ENCODE measurements at regions not wholly inside any gene's neighbourhood (a gene's known extent, or its start where the extent isn't known, plus 50 kb on each side); places are given as distances from the start of the nearest gene placed in this dataset.
A peak's percentile ranks its signal among the peaks of the same experiment; 100 is the strongest.

DNA sequence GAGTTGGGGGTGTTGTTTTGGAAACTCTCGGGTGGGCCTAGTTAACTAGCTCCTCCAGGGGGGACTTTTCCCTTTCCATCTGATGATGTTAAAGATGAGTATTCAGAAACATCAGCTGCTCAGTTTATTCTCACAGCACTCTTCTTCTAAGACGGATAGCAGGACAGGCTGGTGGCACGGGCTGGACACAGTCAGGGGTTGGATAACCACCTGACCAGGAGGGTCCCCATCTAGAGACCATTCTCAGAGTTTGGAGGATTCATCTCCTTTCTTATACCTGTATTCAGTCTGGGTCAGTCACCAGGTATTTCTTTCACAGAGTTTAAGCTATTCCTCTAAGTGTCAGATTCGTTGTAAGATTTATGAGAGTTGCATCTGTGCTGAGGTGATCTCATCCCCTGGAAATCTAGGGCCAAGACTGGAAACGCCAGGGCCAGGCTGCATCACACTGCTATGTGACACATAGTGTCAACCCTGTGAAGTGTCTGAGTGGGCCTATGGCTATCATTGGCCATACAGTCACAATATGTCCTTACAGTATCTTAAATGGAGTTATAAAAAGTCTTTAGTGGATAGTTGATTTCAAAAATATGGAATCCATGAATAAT, 111.7 kb downstream of the FAM50B start:
- FAIRE-seq (no peak), DNase-seq (no peak)
- Histone ChIP-seq H3K27me3 (ENCODE audit: control insufficient read depth, insufficient read depth, low read length) (no peaks in the 10 kb centered on the region), H3K9ac (ENCODE audit: low read length in 3 of 3) (no peak overlapping the region), H3K27ac (ENCODE audit: low read depth in 2 of 2, low read length in 2 of 2) (no peak overlapping the region), H3K9me3 (ENCODE audit: control insufficient read depth in 2 of 3, insufficient read depth in 1 of 3, low read length in 3 of 3) (no peaks in the 10 kb centered on the region), H3K4me1 (ENCODE audit: control insufficient read depth in 2 of 3, insufficient read depth in 2 of 3, low read depth in 1 of 3, low read length in 3 of 3) (no peaks in the 10 kb centered on the region), H3K4me3 (ENCODE audit: low read length in 3 of 3) (no peak overlapping the region), H3K36me3 (ENCODE audit: control insufficient read depth in 2 of 3, insufficient read depth in 3 of 3, low read length in 3 of 3) (no peaks in the 10 kb centered on the region)
- TF ChIP-seq, protein P1, sequence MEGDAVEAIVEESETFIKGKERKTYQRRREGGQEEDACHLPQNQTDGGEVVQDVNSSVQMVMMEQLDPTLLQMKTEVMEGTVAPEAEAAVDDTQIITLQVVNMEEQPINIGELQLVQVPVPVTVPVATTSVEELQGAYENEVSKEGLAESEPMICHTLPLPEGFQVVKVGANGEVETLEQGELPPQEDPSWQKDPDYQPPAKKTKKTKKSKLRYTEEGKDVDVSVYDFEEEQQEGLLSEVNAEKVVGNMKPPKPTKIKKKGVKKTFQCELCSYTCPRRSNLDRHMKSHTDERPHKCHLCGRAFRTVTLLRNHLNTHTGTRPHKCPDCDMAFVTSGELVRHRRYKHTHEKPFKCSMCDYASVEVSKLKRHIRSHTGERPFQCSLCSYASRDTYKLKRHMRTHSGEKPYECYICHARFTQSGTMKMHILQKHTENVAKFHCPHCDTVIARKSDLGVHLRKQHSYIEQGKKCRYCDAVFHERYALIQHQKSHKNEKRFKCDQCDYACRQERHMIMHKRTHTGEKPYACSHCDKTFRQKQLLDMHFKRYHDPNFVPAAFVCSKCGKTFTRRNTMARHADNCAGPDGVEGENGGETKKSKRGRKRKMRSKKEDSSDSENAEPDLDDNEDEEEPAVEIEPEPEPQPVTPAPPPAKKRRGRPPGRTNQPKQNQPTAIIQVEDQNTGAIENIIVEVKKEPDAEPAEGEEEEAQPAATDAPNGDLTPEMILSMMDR (IDR thresholded peaks at IDR 0.05; ENCODE audit: borderline replicate concordance, extremely low read depth, insufficient read depth) = no peak
- intact Hi-C loops (cut with DNase I) = no loop called here

DNA sequence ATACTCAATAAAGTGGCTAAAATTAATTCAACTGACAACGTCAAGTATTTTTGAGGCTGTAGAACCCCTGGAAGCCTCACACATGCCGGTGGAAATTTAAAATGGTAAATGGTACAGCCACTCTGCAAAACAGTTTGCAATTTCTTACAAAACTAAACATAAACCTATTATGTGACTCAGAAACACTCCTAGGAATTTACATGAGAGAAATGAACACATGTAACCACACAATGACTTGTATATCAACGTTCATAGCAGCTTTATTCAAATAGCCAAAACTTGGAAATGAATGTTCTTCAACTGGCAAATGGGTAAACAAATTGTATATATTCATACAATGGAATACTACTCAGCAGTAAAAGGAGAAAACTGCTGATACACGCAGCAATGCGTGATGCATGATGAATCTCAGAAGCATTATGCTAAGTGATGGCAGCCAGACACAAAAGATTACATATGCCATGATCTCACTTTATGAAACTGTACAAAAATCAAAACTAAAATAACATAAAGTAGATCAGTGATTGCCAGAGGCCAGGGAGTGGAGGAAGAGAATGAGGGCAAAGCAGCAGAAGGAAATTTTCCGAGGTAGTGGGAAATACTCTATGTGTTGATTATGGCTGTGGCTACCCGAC, 112.5 kb downstream of the FAM50B start:
- TF ChIP-seq, protein P1 (IDR thresholded peaks at IDR 0.05; ENCODE audit: borderline replicate concordance, extremely low read depth, insufficient read depth) = no peak
- Histone ChIP-seq H3K9ac (ENCODE audit: low read length in 3 of 3) (no peak overlapping the region), H3K27me3 (ENCODE audit: control insufficient read depth, insufficient read depth, low read length) (no peaks in the 10 kb centered on the region), H3K27ac (ENCODE audit: low read depth in 2 of 2, low read length in 2 of 2) (no peak overlapping the region), H3K36me3 (ENCODE audit: control insufficient read depth in 2 of 3, insufficient read depth in 3 of 3, low read length in 3 of 3) (no peaks in the 10 kb centered on the region), H3K9me3 (ENCODE audit: control insufficient read depth in 2 of 3, insufficient read depth in 1 of 3, low read length in 3 of 3) (no peaks in the 10 kb centered on the region), H3K4me3 (ENCODE audit: low read length in 3 of 3) (no peak overlapping the region), H3K4me1 (ENCODE audit: control insufficient read depth in 2 of 3, insufficient read depth in 2 of 3, low read depth in 1 of 3, low read length in 3 of 3) (no peaks in the 10 kb centered on the region)
- intact Hi-C loops (cut with DNase I) = no loop called here
- FAIRE-seq = no peak
- no peak for DNase-seq

DNA sequence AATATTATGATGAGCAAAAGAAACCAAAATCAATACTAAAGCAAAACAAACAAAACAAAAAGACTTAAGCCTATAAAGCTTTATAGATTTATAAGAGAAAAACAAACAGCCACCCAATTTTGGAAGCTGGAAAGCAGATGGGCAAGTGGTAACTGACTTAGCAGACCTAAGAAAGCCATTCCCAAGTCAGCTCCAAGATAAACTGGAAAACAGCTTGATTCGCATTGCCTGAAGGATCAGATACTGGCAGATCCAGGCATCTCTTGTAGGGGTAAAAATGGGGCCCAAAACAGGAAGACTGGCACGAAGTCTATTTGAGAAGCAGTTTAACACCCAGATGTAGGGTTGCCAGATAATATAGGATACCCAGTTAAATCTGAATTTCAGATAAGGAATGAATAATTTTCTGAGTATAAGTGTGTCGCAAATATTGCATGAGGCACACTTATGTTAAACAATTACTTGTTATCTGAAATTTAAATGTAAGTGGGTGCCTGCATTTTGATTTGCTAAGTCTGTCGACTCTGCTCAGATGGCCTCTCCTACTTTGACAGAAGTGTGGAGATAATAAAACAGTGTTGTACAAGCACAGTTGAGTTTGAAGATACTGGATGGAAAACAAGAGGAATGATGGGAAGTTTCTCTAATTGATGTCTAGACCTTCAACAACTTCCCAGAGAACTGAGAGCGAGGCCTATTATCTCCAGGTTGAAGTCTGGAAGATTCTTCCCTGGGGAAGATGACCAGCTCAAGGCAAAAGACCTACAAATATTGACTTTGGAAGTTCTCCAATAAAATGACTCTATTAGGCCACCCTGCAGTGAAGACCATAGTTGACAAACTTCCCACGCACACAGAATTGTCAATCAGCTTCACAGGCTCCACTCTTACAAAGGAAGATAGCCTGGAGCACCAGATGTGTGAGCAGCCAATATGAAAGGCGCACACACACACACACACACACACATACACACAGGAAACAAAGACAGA, 113.4 kb downstream of the FAM50B start:
- peak in 1 of 5 donors; percentile 26 for DNase-seq
- H3K9ac ChIP-seq (ENCODE audit: low read length in 3 of 3) = no peak overlapping the region
- intact Hi-C loops (cut with DNase I) = no loop called here
- H3K4me1 ChIP-seq (ENCODE audit: control insufficient read depth in 2 of 3, insufficient read depth in 2 of 3, low read depth in 1 of 3, low read length in 3 of 3) = no peaks in the 10 kb centered on the region
- FAIRE-seq = no peak
- H3K27me3 ChIP-seq (ENCODE audit: control insufficient read depth, insufficient read depth, low read length) = no peaks in the 10 kb centered on the region
- no peaks in the 10 kb centered on the region for H3K36me3 ChIP-seq (ENCODE audit: control insufficient read depth in 2 of 3, insufficient read depth in 3 of 3, low read length in 3 of 3)
- H3K4me3 ChIP-seq (ENCODE audit: low read length in 3 of 3) = no peak overlapping the region
- no peak overlapping the region for H3K27ac ChIP-seq (ENCODE audit: low read depth in 2 of 2, low read length in 2 of 2)
- no peaks in the 10 kb centered on the region for H3K9me3 ChIP-seq (ENCODE audit: control insufficient read depth in 2 of 3, insufficient read depth in 1 of 3, low read length in 3 of 3)
- TF ChIP-seq, protein P1 (IDR thresholded peaks at IDR 0.05; ENCODE audit: borderline replicate concordance, extremely low read depth, insufficient read depth) = no peak

All from kidney (tissue), 13 donors.